ENCODE measurements at regions not wholly inside any gene's neighbourhood (a gene's known extent, or its start where the extent isn't known, plus 50 kb on each side); places are given as distances from the start of the nearest gene placed in this dataset.

GRCh38 chr13:90652036-90652435 lies 695.5 kb upstream of the MIR17HG start:
- no peak for TF ChIP-seq CTCF (conservative IDR thresholded peaks at IDR 0.05; ENCODE audit: low read depth, low read length)
- no peak for TF ChIP-seq RAD21 (IDR thresholded peaks at IDR 0.05; ENCODE audit: low read length)

Data from IMR-90 (cell line).